GM12874 (cell line): ENCODE measurements at regions not wholly inside any gene's neighbourhood (a gene's known extent, or its start where the extent isn't known, plus 50 kb on each side); places are given as distances from the start of the nearest gene placed in this dataset.

ENCODE experiments used
- TF ChIP-seq, protein P1 (sequence below): IDR thresholded peaks from 2 replicates; pipeline ENCODE4 v1.5.1; 2011; ENCODE audit warnings: low read depth, mild to moderate bottlenecking, control low read depth, low read length, moderate library complexity; ENCODE audit not compliant: insufficient read depth

- TF ChIP-seq, protein P1, sequence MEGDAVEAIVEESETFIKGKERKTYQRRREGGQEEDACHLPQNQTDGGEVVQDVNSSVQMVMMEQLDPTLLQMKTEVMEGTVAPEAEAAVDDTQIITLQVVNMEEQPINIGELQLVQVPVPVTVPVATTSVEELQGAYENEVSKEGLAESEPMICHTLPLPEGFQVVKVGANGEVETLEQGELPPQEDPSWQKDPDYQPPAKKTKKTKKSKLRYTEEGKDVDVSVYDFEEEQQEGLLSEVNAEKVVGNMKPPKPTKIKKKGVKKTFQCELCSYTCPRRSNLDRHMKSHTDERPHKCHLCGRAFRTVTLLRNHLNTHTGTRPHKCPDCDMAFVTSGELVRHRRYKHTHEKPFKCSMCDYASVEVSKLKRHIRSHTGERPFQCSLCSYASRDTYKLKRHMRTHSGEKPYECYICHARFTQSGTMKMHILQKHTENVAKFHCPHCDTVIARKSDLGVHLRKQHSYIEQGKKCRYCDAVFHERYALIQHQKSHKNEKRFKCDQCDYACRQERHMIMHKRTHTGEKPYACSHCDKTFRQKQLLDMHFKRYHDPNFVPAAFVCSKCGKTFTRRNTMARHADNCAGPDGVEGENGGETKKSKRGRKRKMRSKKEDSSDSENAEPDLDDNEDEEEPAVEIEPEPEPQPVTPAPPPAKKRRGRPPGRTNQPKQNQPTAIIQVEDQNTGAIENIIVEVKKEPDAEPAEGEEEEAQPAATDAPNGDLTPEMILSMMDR: no peak
These were observed 84.5 kb downstream of the HIF1AN start for GRCh38 chr10:100620087-100620835.

DNA sequence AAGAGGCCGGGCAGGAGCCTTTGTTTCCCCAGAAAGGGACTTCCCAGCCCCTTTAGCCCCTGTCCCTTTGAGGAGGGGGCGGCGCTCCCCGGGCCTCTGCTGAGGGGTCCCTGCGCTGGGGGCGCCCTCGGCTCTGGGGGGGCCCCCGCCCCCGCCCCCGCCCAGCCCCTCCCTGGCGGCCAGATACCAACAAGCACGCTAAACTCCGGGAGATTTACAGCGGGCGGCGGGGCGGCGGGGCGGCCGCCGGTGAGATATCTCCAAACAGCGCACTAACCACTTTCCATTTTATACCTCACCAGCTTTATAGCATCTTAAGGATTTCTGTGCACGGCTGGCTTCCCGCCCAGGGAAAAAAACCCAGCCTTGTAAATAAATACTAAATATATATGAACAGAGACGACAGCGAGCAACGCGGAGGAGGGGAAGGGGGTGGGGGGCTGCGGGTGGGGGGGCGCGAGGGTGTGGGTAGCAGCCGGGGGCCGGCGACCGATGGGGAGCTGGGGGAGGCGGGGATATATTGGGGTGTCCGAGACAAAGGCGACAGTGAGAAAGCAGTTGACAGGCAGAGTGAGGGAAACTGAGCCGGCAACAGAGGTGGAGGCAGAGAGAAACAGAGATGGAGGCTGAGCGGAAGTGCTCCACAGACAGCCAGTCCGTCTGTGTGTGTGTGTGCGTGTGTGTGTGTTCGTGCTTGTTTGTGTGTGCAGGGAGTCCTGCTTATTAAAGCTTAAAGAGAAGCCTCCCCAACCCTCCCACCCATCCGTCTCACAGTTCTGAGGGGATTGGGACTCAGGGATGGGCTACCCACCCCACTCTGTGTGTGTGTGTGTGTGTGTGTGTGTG, 85.8 kb downstream of the HIF1AN start:
- TF ChIP-seq, protein P1: no peak

- TF ChIP-seq, protein P1: no peak
These were observed 87.2 kb downstream of the HIF1AN start for GRCh38 chr10:100622946-100623345.

- TF ChIP-seq, protein P1: no peak
These were observed 87.9 kb downstream of the HIF1AN start for GRCh38 chr10:100623521-100624230.

DNA sequence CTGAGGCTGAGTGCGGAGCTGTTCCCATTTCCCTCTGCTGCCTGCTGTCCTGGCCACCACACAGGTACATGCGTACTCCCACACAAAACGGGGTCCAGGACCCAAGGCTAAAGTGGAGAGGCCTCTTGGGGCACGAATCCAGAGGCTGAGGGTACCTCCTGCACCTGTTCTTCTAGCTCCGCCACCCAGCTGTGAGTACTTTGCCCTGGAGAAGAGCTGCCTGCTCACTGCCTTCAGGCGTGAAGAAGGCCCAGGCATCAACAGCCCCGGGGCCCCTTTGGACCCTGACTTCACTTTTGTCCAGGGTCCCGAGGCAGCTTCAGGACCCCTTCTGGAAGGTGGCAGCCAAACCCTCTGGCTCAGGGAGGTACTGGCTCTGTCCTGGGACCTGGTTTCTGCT, 88.6 kb downstream of the HIF1AN start:
- TF ChIP-seq, protein P1: no peak

GRCh38 chr10:100625816-100626215, 90.1 kb downstream of the HIF1AN start:
- TF ChIP-seq, protein P1: no peak

- TF ChIP-seq, protein P1: no peak
These were observed 92.3 kb downstream of the HIF1AN start for GRCh38 chr10:100628061-100628460.
